SJCRH30 (cell line): ENCODE measurements at regions not wholly inside any gene's neighbourhood (a gene's known extent, or its start where the extent isn't known, plus 50 kb on each side); places are given as distances from the start of the nearest gene placed in this dataset.

Experiments
- DNase-seq, 2 experiments: peaks; one replicate each; pipeline ENCODE4 v3.0.0-alpha.2; 2015 to 2020
- H3K27ac ChIP-seq: fragments of 250-450 bp; sonication (Bioruptor Pico); 2 replicates; pipeline ENCODE4 v1.5.1; 2020; ENCODE audit warnings: mild to moderate bottlenecking, moderate library complexity
- H3K27me3 ChIP-seq: fragments of 250-450 bp; sonication (Bioruptor Pico); 2 replicates; pipeline ENCODE4 v1.5.1; 2020; ENCODE audit warnings: mild to moderate bottlenecking, moderate library complexity
- H3K36me3 ChIP-seq: fragments of 250-450 bp; sonication (Bioruptor Pico); 2 replicates; pipeline ENCODE4 v1.5.1; 2020; ENCODE audit warnings: mild to moderate bottlenecking, moderate library complexity
- H3K4me1 ChIP-seq: fragments of 250-450 bp; sonication (Bioruptor Pico); 2 replicates; pipeline ENCODE4 v1.5.1; 2020; ENCODE audit warnings: mild to moderate bottlenecking, moderate library complexity
- H3K4me3 ChIP-seq: fragments of 250-450 bp; sonication (Bioruptor Pico); 2 replicates; pipeline ENCODE4 v1.5.1; 2020; ENCODE audit warnings: mild to moderate bottlenecking, moderate library complexity
- H3K9me3 ChIP-seq: fragments of 250-450 bp; sonication (Bioruptor Pico); replicated peaks from 2 replicates; pipeline ENCODE4 v1.5.1; 2020; ENCODE audit warnings: mild to moderate bottlenecking, moderate library complexity

- H3K27ac ChIP-seq, result no peak overlapping the region
- no peaks in the 10 kb centered on the region for H3K4me1 ChIP-seq
- no peak overlapping the region for H3K4me3 ChIP-seq
- no peak for DNase-seq
- no peaks in the 10 kb centered on the region for H3K9me3 ChIP-seq
- H3K36me3 ChIP-seq, result no peaks in the 10 kb centered on the region
- no peaks in the 10 kb centered on the region for H3K27me3 ChIP-seq
Measured at GRCh38 chrX:15915959-15916703, 61.5 kb upstream of the AP1S2 start.

GRCh38 chrX:15914486-15914885 lies 59.9 kb upstream of the AP1S2 start:
- H3K4me3 ChIP-seq, result no peak overlapping the region
- no peaks in the 10 kb centered on the region for H3K27me3 ChIP-seq
- H3K4me1 ChIP-seq, result no peaks in the 10 kb centered on the region
- no peaks in the 10 kb centered on the region for H3K9me3 ChIP-seq
- DNase-seq, result no peak
- no peaks in the 10 kb centered on the region for H3K36me3 ChIP-seq
- H3K27ac ChIP-seq, result no peak overlapping the region

- Histone ChIP-seq H3K4me3 (no peak overlapping the region), H3K27me3 (no peaks in the 10 kb centered on the region), H3K27ac (no peak overlapping the region), H3K4me1 (no peaks in the 10 kb centered on the region), H3K36me3 (no peaks in the 10 kb centered on the region), H3K9me3 (no peaks in the 10 kb centered on the region)
- DNase-seq, result peak; percentile 4 to 11
Measured at GRCh38 chrX:15913146-15913545, 58.5 kb upstream of the AP1S2 start.

- DNase-seq, result no peak
- Histone ChIP-seq H3K4me1 (no peaks in the 10 kb centered on the region), H3K36me3 (no peaks in the 10 kb centered on the region), H3K9me3 (no peaks in the 10 kb centered on the region), H3K27me3 (no peaks in the 10 kb centered on the region), H3K27ac (no peak overlapping the region), H3K4me3 (no peak overlapping the region)
Measured at GRCh38 chrX:15911734-15912550, 57.3 kb upstream of the AP1S2 start.

- no peaks in the 10 kb centered on the region for H3K9me3 ChIP-seq
- no peak overlapping the region for H3K27ac ChIP-seq
- no peak overlapping the region for H3K4me3 ChIP-seq
- no peak for DNase-seq
- H3K27me3 ChIP-seq, result no peaks in the 10 kb centered on the region
- no peaks in the 10 kb centered on the region for H3K4me1 ChIP-seq
- H3K36me3 ChIP-seq, result no peaks in the 10 kb centered on the region
Measured at GRCh38 chrX:15909605-15910004, 55.0 kb upstream of the AP1S2 start.

GRCh38 chrX:15908603-15909290 lies 54.1 kb upstream of the AP1S2 start:
- Histone ChIP-seq H3K4me3 (no peak overlapping the region), H3K36me3 (no peaks in the 10 kb centered on the region), H3K27ac (no peak overlapping the region), H3K9me3 (no peaks in the 10 kb centered on the region), H3K27me3 (no peaks in the 10 kb centered on the region), H3K4me1 (peaks cover 2% of the 10 kb centered on the region; the same call in 1 of the 2 replicates)
- no peak for DNase-seq

- H3K27me3 ChIP-seq, result no peaks in the 10 kb centered on the region
- H3K9me3 ChIP-seq, result no peaks in the 10 kb centered on the region
- peaks cover 10% of the 10 kb centered on the region for H3K4me1 ChIP-seq
- H3K27ac ChIP-seq, result no peak overlapping the region
- DNase-seq, result no peak
- H3K4me3 ChIP-seq, result no peak overlapping the region
- H3K36me3 ChIP-seq, result no peaks in the 10 kb centered on the region
Measured at GRCh38 chrX:15906041-15906943, 51.7 kb upstream of the AP1S2 start.
